CD4-positive, alpha-beta T cell treated with Interleukin-10 for 1 hour (primary cell): ENCODE measurements at regions not wholly inside any gene's neighbourhood (a gene's known extent, or its start where the extent isn't known, plus 50 kb on each side); places are given as distances from the start of the nearest gene placed in this dataset.
A peak's percentile ranks its signal among the peaks of the same experiment; 100 is the strongest.

ENCODE experiments used
- DNase-seq: peaks from one replicate; pipeline ENCODE4 v3.0.0-alpha.2; 2020

DNA sequence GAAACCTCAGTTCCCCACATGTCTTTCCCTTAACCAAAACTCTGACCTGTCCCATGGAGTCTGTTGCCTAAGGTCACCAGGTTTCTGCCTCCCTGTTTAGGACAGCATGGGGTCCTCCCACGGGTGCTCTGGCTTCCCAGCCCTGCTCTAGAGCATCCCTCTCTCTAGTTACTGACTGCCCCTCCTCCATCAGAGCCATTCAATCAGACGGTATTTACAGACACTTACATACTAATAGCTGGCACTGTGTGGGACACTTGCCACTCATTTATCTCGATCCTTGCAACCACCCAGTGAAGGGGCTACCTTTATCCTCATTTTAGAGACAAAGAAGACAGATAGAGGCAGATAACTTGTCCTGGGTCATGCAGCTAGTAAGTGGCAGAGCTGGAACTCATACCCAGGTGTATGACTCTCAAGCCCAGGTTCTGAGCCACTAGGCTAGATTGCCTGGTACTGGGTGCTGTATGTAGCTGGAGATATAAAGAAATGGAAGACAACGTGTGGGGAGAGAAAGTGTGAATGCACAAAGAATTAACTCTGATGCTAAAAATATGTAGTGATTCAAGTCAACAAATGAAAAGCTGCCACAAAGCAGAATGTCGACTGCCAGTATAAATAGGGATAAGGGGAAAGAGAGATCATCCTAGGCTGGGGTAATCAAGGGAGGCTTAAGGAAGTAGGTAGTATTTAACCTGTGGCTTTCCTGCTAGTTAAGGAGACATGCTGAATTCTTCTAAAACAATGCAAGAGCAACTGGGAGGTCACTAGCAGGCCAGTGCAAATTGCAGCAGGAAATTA is 52.5 kb upstream of the PDE8B start:
- no peak for DNase-seq

DNA sequence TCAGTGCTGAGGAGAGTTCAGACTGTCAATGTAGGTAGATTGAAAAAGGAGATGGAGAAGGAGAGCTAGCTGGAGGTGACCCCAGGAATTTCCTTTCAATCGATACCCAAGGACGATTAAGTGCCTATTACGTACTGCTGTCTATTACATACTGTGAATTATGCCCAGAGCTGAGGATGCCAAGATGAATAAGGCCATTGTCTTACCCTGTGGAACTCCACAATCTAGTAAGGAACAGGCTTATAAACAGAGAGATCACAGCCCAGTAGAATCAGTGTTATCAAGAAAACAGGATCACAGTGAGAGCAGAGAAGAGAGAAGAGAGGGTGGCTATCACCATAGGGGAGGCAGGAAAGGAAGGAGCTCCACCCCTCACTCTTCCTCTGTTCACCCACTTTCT is 54.1 kb upstream of the PDE8B start:
- DNase-seq = no peak

DNA sequence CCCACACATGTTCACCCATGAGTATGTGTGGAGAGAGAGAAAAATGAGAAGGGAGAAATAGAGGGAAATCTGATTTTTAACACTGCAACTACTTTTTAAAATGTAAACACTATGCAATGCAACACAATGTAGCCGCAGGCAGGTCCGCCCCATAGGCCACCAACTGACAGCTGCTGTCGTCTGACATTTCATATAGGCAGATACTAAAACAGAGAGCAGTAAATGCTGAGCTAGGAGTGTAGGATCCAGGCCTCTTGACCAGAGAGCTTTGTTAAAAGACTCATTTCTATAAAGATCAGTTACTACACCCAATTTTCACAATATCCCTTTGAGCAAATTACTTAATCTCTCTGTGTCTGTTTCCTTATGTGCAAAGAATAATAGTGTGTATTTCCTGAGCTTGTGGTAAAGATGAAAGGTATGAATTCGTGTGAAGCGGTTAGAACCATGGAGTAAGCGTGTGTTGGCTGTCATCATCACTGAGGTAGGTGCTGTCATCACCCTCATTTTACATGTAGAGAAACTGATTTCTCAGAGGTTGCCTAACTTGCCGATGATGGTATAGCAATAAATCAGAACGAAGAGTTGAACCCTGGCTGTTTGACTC is 55.2 kb upstream of the PDE8B start:
- DNase-seq = peak; percentile 53

DNA sequence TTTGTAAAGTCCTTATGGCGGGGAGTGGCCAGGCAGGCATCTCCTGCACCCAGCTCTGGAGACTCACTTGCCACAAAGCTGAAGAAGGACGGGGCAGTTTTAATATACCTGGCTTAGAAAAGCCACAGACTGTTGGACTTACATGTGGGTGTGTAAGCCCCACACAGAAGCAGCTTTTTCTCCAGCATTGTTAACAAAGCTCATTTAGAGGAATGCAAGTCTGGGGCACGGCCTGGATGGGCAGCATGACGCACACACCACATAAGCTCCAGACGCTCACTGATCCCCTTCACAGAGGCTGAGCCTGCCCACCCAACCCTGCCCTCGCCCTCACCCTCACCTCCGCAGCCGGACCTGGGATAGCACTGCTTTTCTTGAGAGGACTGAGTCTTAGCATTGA is 58.0 kb upstream of the PDE8B start:
- DNase-seq = no peak

DNA sequence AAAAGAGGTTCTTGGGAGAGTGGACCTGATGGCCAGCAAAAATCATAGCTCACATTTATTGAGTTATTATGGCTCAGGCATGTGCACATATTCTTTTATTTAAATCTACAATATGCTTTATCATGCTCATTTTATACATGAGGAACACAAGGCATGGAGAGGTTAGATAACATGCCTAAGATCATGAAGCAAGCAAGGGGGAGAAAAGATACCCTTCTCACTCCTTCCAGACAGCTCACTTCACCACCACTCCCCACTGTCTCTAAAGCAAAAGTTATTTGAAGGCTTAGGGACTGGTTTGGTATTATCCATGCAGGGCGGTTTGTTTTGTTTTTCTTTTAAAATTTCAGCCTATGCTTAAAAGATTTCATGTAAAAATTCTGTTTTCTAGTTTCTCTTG is 59.0 kb upstream of the PDE8B start:
- no peak for DNase-seq

DNA sequence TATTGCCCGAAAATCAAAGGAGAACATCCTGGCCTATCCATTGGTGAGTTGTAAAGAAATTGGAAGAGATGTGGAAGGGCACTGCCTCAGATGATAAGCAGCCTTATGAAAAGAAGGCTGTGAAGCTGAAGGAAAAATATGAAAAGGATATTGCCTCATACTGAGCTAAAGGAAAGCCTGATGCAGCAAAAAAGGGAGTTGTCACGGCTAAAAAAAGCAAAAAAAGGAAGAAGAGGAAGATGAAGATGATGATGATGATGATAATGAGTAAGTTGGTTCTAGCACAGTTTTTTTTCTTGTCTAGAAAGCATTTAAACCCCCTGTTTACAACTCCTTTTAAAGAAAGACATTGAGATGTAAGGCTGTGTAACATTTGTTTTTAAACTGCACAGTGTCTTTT is 59.8 kb upstream of the ZBED3 start:
- no peak for DNase-seq

DNA sequence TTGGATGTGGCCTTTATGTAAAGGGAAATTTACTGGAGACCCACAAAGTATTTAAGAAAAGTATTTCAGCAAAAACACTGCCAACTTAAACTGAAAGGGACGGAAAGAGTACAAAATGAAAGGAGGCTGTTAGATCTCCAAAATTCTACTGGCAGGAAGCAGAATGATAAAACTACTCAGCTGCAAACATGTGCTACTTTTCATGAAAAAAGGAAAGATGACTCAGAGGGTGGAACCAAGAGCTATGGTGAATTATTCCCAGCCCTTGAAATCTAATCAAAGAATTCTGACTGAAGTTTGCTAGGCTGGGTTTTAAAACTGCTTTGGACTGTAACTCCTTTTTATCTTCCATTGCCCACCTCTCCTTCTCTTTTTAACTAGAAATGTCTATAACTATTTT is 58.6 kb upstream of the ZBED3 start:
- DNase-seq = no peak

DNA sequence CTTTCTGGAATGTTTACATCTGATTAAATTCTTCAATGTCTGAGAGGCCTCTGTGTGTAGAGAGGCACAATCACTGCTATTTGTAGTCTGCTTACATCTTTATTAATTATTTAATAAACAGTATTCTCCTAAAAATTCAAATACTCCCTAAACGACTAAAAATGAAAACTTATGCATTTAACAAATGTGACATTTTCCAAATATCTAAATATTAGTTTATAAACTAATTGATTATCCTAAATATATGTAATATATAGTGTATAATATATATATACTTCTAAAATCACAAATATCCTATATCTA is 57.7 kb upstream of the ZBED3 start:
- DNase-seq = no peak

DNA sequence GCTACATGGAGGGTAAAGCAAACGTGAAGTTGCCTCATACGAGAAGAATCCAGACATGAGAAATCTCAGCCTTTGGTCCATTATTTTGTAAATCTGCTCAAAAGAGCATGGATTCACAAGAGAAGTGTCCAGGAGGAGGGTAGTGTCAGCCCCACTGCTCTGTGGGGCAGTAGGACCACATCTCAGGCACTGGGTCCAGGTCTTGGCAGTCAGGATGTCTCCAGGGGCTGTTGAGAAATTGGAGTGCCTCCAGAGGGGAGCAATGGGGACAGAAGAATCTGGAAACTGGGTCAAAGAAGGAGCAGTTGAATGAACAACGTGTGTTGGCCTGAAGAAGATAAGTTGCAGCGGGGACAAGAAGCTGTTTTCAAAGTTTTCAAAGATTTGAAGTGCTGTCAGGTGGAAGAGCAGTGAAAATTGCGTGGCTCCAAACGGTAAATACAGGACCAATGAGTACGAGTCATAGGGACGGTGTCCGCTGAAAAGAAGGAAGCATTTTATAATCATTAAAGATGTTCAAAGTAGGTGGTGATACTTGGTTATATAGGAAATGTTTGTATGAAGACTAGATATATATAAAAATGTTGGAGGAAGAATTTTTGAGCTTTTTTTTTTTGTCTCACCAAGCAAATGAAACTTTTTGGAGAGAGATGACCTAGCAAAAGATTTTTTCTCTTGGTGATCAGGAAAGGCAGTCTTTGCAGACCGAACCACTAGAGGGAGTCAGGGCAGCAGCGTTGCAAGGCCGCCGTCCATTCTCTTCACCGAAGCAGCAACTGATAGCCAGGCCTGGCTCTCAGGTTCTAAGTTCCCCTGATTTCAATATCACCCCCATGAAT is 57.1 kb upstream of the ZBED3 start:
- peak; percentile 64 for DNase-seq

DNA sequence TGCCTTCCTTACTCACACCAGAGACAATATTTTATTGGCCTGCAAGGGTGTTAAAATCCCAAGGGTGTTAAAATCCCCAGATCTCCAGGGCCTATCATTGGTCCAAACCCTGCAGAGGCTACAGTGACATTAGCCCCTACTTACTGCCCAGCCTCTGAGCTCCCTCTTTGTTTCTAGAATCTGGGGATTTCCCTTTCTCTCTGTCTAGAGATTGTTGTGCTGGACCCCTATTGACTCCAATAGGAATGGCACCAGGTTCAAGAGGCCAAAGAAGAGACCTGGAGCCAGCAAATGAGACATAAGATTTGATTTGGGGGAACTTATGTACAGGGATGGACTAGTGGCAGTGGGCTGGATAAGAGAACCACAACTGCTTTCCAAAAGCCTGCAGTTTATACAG is 53.3 kb upstream of the ZBED3 start:
- DNase-seq = no peak

DNA sequence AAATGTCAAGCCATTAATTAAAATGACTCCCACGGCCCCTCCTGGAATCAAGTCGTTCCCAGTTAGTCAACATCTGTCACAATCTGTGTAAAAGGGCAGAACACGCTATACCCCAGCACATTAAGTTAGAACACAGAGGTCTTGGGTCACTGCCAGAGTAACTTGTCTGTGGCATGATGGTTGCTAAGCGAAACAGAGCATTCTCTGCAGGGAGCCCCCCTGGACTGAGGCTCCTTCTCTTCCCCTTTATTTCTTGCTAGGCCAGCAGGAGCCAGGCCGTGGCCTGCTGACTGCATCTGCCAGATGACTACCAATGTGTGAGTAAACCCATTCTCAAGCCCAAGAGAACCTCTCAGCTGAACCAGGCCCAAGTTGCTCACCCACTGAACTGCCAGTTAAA is 51.9 kb upstream of the ZBED3 start:
- no peak for DNase-seq
